Activated T-cell treated with anti-CD3 and anti-CD28 coated beads, Interleukin-2, amount 50 U/mL, for 4 hours (primary cell): ENCODE measurements at regions not wholly inside any gene's neighbourhood (a gene's known extent, or its start where the extent isn't known, plus 50 kb on each side); places are given as distances from the start of the nearest gene placed in this dataset.

Experiments used
- ATAC-seq, 2 donors: fragments of 200-7000 bp; cut with Tn5 transposase; one replicate each; pipeline ENCODE4 v1.10.0; 2021
- DNase-seq: peaks from one replicate; pipeline ENCODE4 v3.0.0-alpha.2; 2020
- H3K27me3 Mint-ChIP-seq: one replicate; pipeline ENCODE4 v1.8.0; 2021; ENCODE audit warnings: low read depth, mixed read lengths
- H3K36me3 Mint-ChIP-seq: one replicate; pipeline ENCODE4 v1.8.0; 2022; ENCODE audit warnings: mixed read lengths; ENCODE audit not compliant: insufficient read depth
- H3K4me1 Mint-ChIP-seq: one replicate; pipeline ENCODE4 v1.8.0; 2021; ENCODE audit warnings: low read depth, mixed read lengths
- H3K4me3 Mint-ChIP-seq: one replicate; pipeline ENCODE4 v1.8.0; 2021; ENCODE audit warnings: mild to moderate bottlenecking, moderate library complexity, mixed read lengths
- H3K9me3 Mint-ChIP-seq: one replicate; pipeline ENCODE4 v1.8.0; 2021; ENCODE audit warnings: mixed read lengths

DNA sequence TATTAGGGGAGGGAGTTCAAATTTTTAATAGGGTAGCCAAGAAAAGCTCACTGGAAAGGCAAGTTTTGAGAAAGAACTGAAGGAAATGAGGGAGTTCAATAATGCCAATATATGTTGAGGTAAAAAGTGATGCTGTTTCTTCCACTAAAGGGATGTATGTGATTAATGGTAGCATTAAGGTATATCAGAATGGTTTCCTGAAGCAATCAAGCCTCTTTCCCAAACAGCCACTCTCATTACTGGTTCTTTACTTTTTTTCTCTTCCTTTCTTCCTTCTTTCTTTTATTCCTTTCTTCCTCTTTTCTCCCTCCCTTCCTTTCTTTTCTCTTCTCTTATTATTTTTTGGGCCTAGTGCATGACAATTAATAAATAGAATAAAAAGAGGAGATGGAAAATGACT lies 433.5 kb downstream of the SATB2 start:
- Mint-ChIP-seq H3K9me3 (no peaks in the 10 kb centered on the region), H3K27me3 (no peaks in the 10 kb centered on the region), H3K4me1 (no peaks in the 10 kb centered on the region), H3K36me3 (no peaks in the 10 kb centered on the region), H3K4me3 (no peak overlapping the region)
- ATAC-seq, result no peak
- no peak for DNase-seq

DNA sequence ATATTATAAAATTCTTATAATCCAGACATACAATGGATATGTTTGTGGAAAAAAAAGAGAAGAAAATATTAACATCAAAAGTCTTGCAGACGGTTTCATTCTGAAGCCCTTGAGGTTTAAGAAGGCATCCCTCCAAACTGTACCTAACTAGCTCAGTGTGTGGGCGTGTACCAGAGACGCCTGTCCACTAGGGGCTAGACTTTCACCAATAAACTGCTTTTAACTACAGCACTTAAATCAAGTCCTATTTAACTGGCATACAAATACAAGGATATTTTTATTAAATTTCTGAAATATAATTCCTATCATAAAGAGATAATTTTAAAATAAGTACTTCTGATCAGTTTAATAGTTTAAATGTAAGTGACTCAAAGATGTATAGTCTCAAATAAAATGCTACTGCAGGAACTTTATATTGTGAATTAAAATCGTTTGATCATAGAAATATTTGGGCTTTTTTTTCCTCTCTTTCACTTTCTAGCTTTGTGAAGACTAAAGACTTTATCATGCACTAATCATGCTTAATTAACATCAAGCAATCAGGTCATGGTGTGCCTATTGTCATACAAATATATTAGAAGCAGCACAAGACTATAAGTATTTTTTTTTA lies 437.7 kb downstream of the SATB2 start:
- Mint-ChIP-seq H3K9me3 (no peaks in the 10 kb centered on the region), H3K27me3 (no peaks in the 10 kb centered on the region), H3K36me3 (no peaks in the 10 kb centered on the region), H3K4me1 (no peaks in the 10 kb centered on the region), H3K4me3 (no peak overlapping the region)
- DNase-seq, result no peak
- ATAC-seq, result no peak

DNA sequence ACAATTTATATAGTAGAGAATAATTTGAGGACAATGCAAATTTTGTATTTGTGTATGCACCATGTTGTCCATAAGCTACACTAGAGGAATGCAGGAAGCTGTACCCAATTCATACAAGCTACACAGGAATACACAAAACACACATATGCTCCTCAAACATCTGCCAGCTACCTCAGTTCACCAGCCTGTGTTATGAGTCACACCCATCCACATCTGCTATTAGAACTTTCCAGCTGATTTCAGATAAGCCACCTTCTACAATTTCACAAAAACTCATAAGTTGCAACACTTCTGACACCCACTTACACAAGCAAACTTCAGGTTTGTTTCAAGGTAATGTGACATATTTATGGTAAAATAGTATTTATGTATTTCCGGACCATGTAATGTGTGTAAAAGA lies 438.9 kb downstream of the SATB2 start:
- no peaks in the 10 kb centered on the region for H3K9me3 Mint-ChIP-seq
- H3K4me3 Mint-ChIP-seq, result no peak overlapping the region
- no peaks in the 10 kb centered on the region for H3K36me3 Mint-ChIP-seq
- H3K27me3 Mint-ChIP-seq, result no peaks in the 10 kb centered on the region
- ATAC-seq, result no peak
- H3K4me1 Mint-ChIP-seq, result no peaks in the 10 kb centered on the region
- no peak for DNase-seq

DNA sequence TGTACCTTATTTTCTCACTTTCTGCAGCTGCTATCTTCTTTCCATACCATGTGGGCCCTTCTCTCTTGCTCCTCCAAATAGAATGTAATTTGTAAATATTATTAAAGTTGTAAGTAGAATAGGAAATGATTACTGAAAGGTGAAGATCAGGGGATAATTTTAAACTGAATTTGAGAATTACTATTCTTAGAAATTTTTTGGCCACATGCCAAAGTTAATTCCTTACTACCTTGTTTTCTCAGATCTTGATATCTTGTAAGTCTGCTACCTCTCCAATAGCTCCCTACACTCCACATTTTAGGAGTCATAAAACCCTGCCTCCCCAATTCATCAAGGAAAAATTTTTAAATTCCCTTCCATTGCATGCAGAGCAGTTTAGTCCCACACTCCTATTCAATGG lies 442.7 kb downstream of the SATB2 start:
- DNase-seq (no peak), ATAC-seq (no peak)
- Mint-ChIP-seq H3K4me1 (no peaks in the 10 kb centered on the region), H3K36me3 (no peaks in the 10 kb centered on the region), H3K4me3 (no peak overlapping the region), H3K27me3 (no peaks in the 10 kb centered on the region), H3K9me3 (no peaks in the 10 kb centered on the region)

DNA sequence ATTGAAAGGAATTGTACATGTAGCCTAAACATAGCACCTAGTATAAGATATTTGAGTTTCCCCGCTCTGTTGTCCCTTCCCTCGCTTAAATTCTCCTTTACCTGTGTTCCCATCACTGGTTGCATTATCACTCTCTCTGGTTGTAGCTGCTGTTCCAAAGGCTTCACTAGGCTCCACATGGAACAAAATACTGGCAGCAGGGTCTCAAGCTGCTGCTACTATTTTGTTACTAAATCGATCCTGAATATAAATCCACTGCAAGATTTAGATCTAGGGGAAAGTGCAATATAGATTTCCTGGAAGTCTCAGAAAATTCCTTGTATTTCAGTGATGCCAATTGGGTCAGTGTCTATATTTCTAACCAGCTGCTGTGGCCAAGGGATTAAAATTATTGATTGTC lies 443.5 kb downstream of the SATB2 start:
- ATAC-seq, result no peak
- H3K36me3 Mint-ChIP-seq, result no peaks in the 10 kb centered on the region
- H3K27me3 Mint-ChIP-seq, result no peaks in the 10 kb centered on the region
- DNase-seq, result no peak
- H3K9me3 Mint-ChIP-seq, result no peaks in the 10 kb centered on the region
- no peak overlapping the region for H3K4me3 Mint-ChIP-seq
- H3K4me1 Mint-ChIP-seq, result no peaks in the 10 kb centered on the region

DNA sequence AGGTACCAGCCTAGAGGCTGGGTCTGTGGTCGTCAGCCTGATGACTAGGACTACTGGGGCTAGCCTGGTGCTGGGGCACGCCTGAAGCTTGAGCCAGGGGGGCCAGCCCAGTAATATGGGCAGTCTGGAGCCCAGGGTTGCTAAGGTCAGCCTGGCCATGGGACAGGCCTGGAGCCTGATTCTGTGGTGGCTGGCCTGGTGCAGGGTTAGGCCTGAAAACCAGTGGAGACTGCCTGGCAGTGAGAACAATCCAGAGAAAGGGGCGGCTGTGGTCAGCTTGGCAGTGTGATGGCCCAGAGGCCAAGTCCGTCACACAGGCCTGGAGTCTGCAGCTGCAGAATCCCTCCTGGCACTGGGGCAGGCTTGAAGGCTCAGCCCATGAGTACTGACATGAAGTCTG lies 445.8 kb downstream of the SATB2 start:
- no peaks in the 10 kb centered on the region for H3K27me3 Mint-ChIP-seq
- DNase-seq (no peak), ATAC-seq (no peak)
- H3K4me3 Mint-ChIP-seq, result no peak overlapping the region
- H3K4me1 Mint-ChIP-seq, result no peaks in the 10 kb centered on the region
- H3K9me3 Mint-ChIP-seq, result no peaks in the 10 kb centered on the region
- no peaks in the 10 kb centered on the region for H3K36me3 Mint-ChIP-seq

DNA sequence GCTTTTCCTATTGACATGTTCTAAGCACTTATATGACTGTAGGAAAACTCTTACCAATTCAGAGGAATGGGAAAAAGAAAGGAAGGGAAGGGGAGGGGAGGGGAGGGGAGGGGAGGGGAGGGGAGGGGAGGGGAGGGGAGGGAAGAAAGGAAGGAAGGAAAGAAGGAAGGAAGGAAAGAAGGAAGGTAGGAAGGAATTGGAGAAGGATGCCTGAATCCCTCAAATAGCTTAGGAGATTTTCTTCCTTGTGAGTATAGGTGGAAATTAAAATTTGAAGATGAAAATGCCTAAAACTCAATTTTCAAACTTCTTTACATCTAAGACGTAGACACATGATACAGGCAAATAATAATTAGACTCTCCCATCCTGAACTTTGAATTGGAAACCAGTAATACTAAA lies 463.1 kb downstream of the SATB2 start:
- H3K27me3 Mint-ChIP-seq, result no peaks in the 10 kb centered on the region
- no peak for ATAC-seq
- H3K36me3 Mint-ChIP-seq, result no peaks in the 10 kb centered on the region
- H3K4me3 Mint-ChIP-seq, result no peak overlapping the region
- peaks cover 10% of the 10 kb centered on the region for H3K9me3 Mint-ChIP-seq
- no peaks in the 10 kb centered on the region for H3K4me1 Mint-ChIP-seq
- DNase-seq, result no peak

DNA sequence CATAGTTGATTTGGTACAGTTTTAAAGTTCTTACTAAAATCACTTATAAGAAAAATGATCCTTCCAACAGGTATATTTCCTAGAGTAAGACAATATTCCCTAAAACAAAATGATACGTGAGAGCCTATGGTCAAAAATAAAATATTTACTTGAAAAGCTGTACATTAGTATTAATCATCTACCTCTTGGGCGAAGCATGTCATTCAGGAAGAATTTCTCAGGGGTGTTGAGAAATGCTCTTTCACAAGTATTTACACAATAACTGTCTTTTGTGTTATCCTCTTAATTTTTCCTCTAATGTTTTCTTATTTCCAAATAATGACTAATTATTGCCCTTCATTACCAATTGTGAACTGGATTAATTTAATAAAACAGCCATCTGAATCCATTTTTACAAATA lies 466.3 kb downstream of the SATB2 start:
- H3K4me3 Mint-ChIP-seq, result no peak overlapping the region

DNA sequence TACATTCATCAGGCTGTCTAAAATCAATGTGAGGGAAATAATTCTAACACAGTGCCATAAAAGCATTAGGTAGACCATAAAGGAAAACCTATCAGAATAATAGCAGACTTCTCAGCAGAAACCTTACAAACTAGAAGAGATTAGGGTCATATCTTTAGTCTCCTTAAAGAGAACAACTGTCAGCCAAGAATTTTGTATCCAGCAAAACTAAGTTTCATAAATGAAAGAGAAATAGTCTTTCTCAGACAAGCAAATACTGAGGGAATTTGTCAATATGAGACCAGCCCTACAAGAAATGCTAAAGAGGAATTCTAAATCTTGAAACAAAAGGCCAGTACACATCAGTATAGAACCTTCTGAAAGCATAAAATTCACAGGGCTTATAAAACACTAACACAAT lies 482.0 kb downstream of the SATB2 start:
- DNase-seq (no peak), ATAC-seq (no peak)
- Mint-ChIP-seq H3K27me3 (no peaks in the 10 kb centered on the region), H3K4me3 (no peak overlapping the region), H3K9me3 (peaks cover 27% of the 10 kb centered on the region), H3K4me1 (no peaks in the 10 kb centered on the region), H3K36me3 (no peaks in the 10 kb centered on the region)

More for the DNA sequence above, 466.3 kb downstream of the SATB2 start:
- Mint-ChIP-seq H3K36me3 (no peaks in the 10 kb centered on the region), H3K4me1 (no peaks in the 10 kb centered on the region), H3K27me3 (no peaks in the 10 kb centered on the region), H3K9me3 (peaks cover 15% of the 10 kb centered on the region)
- ATAC-seq (no peak), DNase-seq (no peak)

DNA sequence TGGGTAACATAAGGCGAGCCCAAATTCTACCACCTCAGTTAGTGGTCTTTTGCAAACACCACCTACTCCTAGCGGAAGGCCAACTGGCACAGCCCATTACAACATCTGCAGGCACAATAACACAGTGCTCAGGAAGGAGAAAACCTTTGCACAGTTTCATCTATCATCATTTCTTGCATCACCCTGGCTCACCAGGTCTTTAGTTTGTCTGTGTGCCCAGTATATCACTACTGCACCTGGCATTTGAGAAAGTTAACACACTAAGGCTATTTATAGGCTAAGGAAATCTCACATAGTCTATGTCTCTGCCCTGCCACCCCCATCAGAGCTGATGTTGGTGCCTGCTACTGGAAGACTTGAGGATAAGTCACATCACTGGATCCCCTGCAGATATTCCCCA lies 484.0 kb downstream of the SATB2 start:
- H3K4me1 Mint-ChIP-seq, result no peaks in the 10 kb centered on the region
- no peaks in the 10 kb centered on the region for H3K36me3 Mint-ChIP-seq
- ATAC-seq (no peak), DNase-seq (no peak)
- H3K4me3 Mint-ChIP-seq, result no peak overlapping the region
- peaks cover 27% of the 10 kb centered on the region for H3K9me3 Mint-ChIP-seq
- no peaks in the 10 kb centered on the region for H3K27me3 Mint-ChIP-seq

DNA sequence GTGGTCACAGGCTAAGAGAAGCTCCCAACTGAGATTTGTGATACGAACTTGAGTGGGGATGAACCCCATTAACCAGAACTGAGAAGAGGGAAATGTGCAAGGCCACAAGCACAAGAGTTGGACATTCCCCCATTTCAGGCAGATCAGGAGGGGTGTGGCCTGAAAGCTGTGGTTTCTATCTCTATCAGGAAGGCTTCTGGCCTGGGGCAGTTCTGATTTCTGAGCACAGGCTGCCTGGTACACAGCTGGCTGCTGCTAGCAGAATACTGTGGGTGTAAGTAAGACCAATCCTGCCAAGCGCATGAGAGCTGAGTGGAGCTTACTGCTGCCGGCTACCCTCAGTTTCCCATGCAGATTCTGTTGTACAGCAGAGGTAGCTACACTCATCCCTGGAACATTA lies 484.6 kb downstream of the SATB2 start:
- Mint-ChIP-seq H3K4me3 (no peak overlapping the region), H3K9me3 (peaks cover 27% of the 10 kb centered on the region), H3K4me1 (no peaks in the 10 kb centered on the region), H3K36me3 (no peaks in the 10 kb centered on the region), H3K27me3 (no peaks in the 10 kb centered on the region)
- ATAC-seq (no peak), DNase-seq (no peak)

DNA sequence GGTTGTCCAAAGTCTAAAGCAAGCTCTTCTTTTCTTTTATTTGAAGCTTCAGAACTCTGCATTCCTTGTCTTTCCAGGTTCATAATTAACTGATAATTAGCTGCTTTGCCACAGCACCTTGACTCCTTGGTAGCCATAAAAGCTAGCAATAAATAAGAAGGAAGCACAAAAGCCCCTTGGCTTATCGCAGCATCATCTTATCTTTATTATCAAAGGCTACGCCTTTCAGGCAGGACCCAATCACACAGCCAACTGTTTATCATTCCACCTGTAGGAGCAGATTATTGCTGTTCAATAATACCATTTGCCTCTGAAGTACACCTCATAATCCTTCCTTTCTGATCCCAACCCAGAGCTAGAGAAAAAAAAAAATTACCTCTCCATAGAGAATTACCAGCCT lies 489.2 kb downstream of the SATB2 start:
- Mint-ChIP-seq H3K36me3 (no peaks in the 10 kb centered on the region), H3K4me1 (no peaks in the 10 kb centered on the region), H3K9me3 (no peaks in the 10 kb centered on the region), H3K27me3 (no peaks in the 10 kb centered on the region), H3K4me3 (no peak overlapping the region)
- no peak for DNase-seq
- no peak for ATAC-seq

DNA sequence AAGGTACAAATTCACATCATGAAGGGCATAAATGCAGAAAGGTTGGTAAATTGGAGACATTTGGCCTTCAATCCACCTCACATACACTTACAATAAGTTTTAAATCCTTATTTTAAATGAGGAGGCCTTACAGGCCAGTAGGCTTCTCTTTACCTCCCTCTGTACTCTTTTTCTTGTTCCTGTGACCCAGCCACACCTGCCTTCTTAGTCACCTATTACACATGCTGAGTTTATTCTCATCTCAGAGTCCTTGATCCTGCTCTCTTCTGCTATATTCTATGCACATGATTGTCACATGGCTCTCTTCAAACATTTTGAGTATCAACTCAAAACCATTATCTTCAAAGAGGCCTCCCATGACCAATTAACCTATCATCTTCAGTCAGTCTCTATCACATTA lies 491.5 kb downstream of the SATB2 start:
- DNase-seq (no peak), ATAC-seq (no peak)
- Mint-ChIP-seq H3K4me3 (no peak overlapping the region), H3K27me3 (no peaks in the 10 kb centered on the region), H3K9me3 (no peaks in the 10 kb centered on the region), H3K4me1 (no peaks in the 10 kb centered on the region), H3K36me3 (no peaks in the 10 kb centered on the region)

DNA sequence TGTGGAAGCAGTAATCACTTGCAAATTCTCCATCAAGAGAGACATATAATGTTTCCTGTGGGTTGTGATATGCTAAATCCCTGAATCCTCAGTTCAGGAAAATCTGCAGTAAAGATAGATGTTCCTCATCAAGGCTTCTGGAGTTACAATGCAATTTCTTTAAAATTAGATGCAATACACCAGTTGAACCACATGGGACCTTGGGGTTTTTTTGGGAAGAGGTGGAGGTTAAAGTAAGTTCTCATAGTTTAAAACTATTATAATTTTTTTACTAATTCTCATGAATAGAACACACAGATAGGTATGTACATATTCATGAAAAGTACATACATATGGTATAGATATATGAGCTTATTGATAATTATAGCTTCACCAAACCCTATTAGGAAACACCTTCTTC lies 496.2 kb downstream of the SATB2 start:
- Mint-ChIP-seq H3K36me3 (no peaks in the 10 kb centered on the region), H3K27me3 (no peaks in the 10 kb centered on the region), H3K4me3 (no peak overlapping the region), H3K9me3 (no peaks in the 10 kb centered on the region), H3K4me1 (no peaks in the 10 kb centered on the region)
- DNase-seq (no peak), ATAC-seq (no peak)

DNA sequence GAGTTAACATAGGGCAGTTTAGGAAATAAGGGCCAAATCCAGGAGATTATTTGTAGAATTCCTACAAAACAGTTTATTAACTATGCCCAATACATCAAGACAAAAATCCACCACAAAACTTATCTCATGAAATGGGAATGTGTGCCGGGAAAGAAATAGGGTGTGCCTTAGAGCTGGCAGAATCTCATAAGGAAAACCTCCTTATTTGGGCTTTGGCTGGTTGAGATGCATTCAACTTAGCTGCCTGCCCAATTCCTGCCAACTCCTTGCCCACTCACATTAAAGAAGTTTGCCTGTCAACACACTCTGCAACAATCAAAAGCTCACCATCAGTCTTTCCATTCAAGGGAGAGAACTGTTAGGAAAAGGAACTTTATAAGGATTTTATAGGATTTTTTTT lies 500.6 kb downstream of the SATB2 start:
- no peaks in the 10 kb centered on the region for H3K36me3 Mint-ChIP-seq
- no peak overlapping the region for H3K4me3 Mint-ChIP-seq
- H3K4me1 Mint-ChIP-seq, result no peaks in the 10 kb centered on the region
- H3K27me3 Mint-ChIP-seq, result no peaks in the 10 kb centered on the region
- no peaks in the 10 kb centered on the region for H3K9me3 Mint-ChIP-seq
- ATAC-seq (no peak), DNase-seq (no peak)

DNA sequence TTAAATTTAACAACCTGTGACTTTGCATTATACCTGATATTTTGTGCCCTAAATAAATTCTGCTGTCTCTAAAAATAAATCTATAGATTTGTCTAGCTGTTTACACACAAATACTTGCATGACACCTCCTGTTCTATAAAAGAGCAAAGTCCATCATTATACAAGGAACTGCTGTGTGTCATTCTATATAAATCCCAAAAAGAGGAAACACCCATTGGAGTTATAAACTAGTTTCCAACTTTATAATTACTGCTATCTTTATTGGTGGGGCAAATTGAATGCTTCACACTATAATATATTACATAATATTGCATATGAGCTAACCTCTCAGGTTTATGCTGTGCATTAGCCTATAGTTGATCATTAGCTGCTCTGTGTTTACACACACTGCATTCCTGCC lies 504.4 kb downstream of the SATB2 start:
- H3K4me3 Mint-ChIP-seq, result no peak overlapping the region
- H3K27me3 Mint-ChIP-seq, result no peaks in the 10 kb centered on the region

More for the DNA sequence above, 504.4 kb downstream of the SATB2 start:
- DNase-seq (no peak), ATAC-seq (no peak)
- Mint-ChIP-seq H3K36me3 (no peaks in the 10 kb centered on the region), H3K9me3 (no peaks in the 10 kb centered on the region), H3K4me1 (no peaks in the 10 kb centered on the region)
